Keratinocyte (primary cell): ENCODE measurements at regions not wholly inside any gene's neighbourhood (a gene's known extent, or its start where the extent isn't known, plus 50 kb on each side); places are given as distances from the start of the nearest gene placed in this dataset.

Experiments used
- DNase-seq: peaks from one replicate; pipeline ENCODE4 v3.0.0-alpha.2; 2011; ENCODE audit warnings: low read depth, missing footprints, low spot score
- FAIRE-seq: peaks from 2 replicates; lab custom pipeline; 2011; peaks lifted over from hg19 to GRCh38; lab: Jason Lieb, UNC
- H2AFZ ChIP-seq: 2 replicates; pipeline ENCODE4 v1.6.0; 2012; ENCODE audit warnings: low read length, control low read depth, inconsistent platforms; ENCODE audit not compliant: control insufficient read depth
- H3K27ac ChIP-seq: 2 replicates; pipeline ENCODE4 v1.5.1; 2011; ENCODE audit warnings: low read length; ENCODE audit not compliant: control insufficient read depth, insufficient read depth
- H3K27me3 ChIP-seq: 3 replicates; pipeline ENCODE4 v1.6.0; 2011; ENCODE audit warnings: low read length; ENCODE audit not compliant: control insufficient read depth, insufficient read depth; ENCODE audit errors: extremely low read depth
- H3K36me3 ChIP-seq, 2 experiments: 2 replicates in 1 of 2; 3 replicates in 1 of 2; pipeline ENCODE4 v1.5.1; 2011; ENCODE audit warnings: low read length in 2 of 2, mild to moderate bottlenecking in 1 of 2; ENCODE audit not compliant: control insufficient read depth in 2 of 2, insufficient read depth in 2 of 2; ENCODE audit errors: extremely low read depth in 1 of 2
- H3K4me1 ChIP-seq: 3 replicates; pipeline ENCODE4 v1.5.1; 2011; ENCODE audit warnings: low read length; ENCODE audit not compliant: control insufficient read depth, insufficient read depth; ENCODE audit errors: extremely low read depth
- H3K4me2 ChIP-seq: 3 replicates; pipeline ENCODE4 v1.6.0; 2011; ENCODE audit warnings: low read depth, low read length; ENCODE audit not compliant: control insufficient read depth, insufficient read depth; ENCODE audit errors: extremely low read depth
- H3K4me3 ChIP-seq, 3 experiments: fragments of 200-600 bp in 1 of 3; sonication (generic) in 1 of 3; 2 replicates in 2 of 3; 3 replicates in 1 of 3; pipeline ENCODE4 v1.5.1; 2011 to 2016; ENCODE audit warnings: low read length in 3 of 3, mild to moderate bottlenecking in 3 of 3, control low read depth in 2 of 3, inconsistent platforms in 1 of 3, low read depth in 1 of 3, mixed read lengths in 1 of 3, mixed run types in 1 of 3, moderate library complexity in 1 of 3; ENCODE audit not compliant: control insufficient read depth in 2 of 3, insufficient read depth in 2 of 3; ENCODE audit errors: extremely low read depth in 1 of 3
- H3K79me2 ChIP-seq: 2 replicates; pipeline ENCODE4 v1.6.0; 2012; ENCODE audit warnings: low read length; ENCODE audit not compliant: control insufficient read depth, insufficient read depth
- H3K9ac ChIP-seq: 3 replicates; pipeline ENCODE4 v1.6.0; 2011; ENCODE audit warnings: low read length; ENCODE audit not compliant: control insufficient read depth, insufficient read depth; ENCODE audit errors: extremely low read depth
- H3K9me1 ChIP-seq: 3 replicates; pipeline ENCODE4 v1.6.0; 2011; ENCODE audit warnings: low read length; ENCODE audit not compliant: control insufficient read depth, insufficient read depth; ENCODE audit errors: extremely low read depth
- H3K9me3 ChIP-seq: 2 replicates; pipeline ENCODE4 v1.5.1; 2012; ENCODE audit warnings: low read depth, low read length; ENCODE audit not compliant: control insufficient read depth
- H4K20me1 ChIP-seq: 3 replicates; pipeline ENCODE4 v1.6.0; 2011; ENCODE audit warnings: low read length; ENCODE audit not compliant: control insufficient read depth, insufficient read depth; ENCODE audit errors: extremely low read depth
- CTCF ChIP-seq, 3 experiments: IDR thresholded peaks in 1 of 3; conservative IDR thresholded peaks in 1 of 3; optimal IDR thresholded peaks in 1 of 3; 2 replicates in 2 of 3; 3 replicates in 1 of 3; pipeline versions ENCODE3 to v1.5.1; 2011; ENCODE audit warnings: low read length in 3 of 3, mild to moderate bottlenecking in 3 of 3, moderate library complexity in 2 of 3, control low read depth in 1 of 3, inconsistent platforms in 1 of 3; ENCODE audit not compliant: insufficient read depth in 2 of 3; ENCODE audit errors: extremely low read depth in 1 of 3
- EZH2 ChIP-seq: IDR thresholded peaks from one replicate; pipeline ENCODE4 v1.6.1; 2012; ENCODE audit warnings: inconsistent platforms, mild to moderate bottlenecking, low read length, moderate library complexity
- dilution Hi-C: fragments of 300-500 bp; cut with MboI; formaldehyde crosslinking; loops from one replicate; pipeline ENCODE4 v1.7.0; 2020; ENCODE audit warnings: low sequenced_read_pairs; ENCODE audit not compliant: extremely low pct_ligation_motif_present

GRCh38 chr1:106584107-106584506, 472.4 kb upstream of the PRMT6 start:
- Histone ChIP-seq H3K27me3 (no peaks in the 10 kb centered on the region), H4K20me1 (no peaks in the 10 kb centered on the region), H3K27ac (no peak overlapping the region), H3K9me3 (no peaks in the 10 kb centered on the region), H3K4me1 (no peaks in the 10 kb centered on the region), H3K4me3 (no peak overlapping the region), H3K36me3 (no peaks in the 10 kb centered on the region), H3K79me2 (no peaks in the 10 kb centered on the region), H3K9me1 (no peaks in the 10 kb centered on the region), H3K4me2 (no peak overlapping the region), H2AFZ (no peak overlapping the region), H3K9ac (no peak overlapping the region)
- no peak for DNase-seq
- dilution Hi-C loops, result no loop called here
- TF ChIP-seq EZH2, result no peak
- no peak for TF ChIP-seq CTCF (optimal IDR thresholded peaks at IDR 0.05 in 1 of 3, IDR thresholded peaks at IDR 0.05 in 1 of 3, conservative IDR thresholded peaks at IDR 0.05 in 1 of 3; ENCODE audit: extremely low read depth in 1 of 3, insufficient read depth in 2 of 3, low read length in 3 of 3)
- FAIRE-seq, result no peak

DNA sequence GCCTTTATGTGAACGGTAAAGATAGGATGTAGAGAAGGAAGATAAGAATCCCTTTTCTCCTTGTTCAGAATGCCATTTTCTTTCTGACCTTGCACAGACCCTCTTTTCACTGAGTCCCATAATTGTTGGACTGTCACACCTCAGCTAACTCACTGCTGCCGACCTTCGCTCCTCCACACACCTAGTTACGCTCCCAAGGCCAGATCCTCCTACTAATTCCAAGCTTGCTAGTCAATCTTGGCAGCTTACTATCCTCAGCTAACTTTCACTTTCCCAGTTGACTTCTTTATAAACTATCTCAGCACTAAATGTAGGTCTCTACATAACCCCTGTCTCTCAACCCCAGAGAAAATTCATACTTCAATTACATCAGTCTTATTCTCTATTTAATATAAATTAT, 471.8 kb upstream of the PRMT6 start:
- H3K4me2 ChIP-seq, result no peak overlapping the region
- no peak for FAIRE-seq
- H3K9ac ChIP-seq, result no peak overlapping the region
- no peaks in the 10 kb centered on the region for H3K27me3 ChIP-seq
- H3K4me3 ChIP-seq, result no peak overlapping the region
- H3K4me1 ChIP-seq, result no peaks in the 10 kb centered on the region
- TF ChIP-seq CTCF (optimal IDR thresholded peaks at IDR 0.05 in 1 of 3, IDR thresholded peaks at IDR 0.05 in 1 of 3, conservative IDR thresholded peaks at IDR 0.05 in 1 of 3; ENCODE audit: extremely low read depth in 1 of 3, insufficient read depth in 2 of 3, low read length in 3 of 3) (no peak), EZH2 (no peak)
- H3K36me3 ChIP-seq, result no peaks in the 10 kb centered on the region
- H3K9me1 ChIP-seq, result no peaks in the 10 kb centered on the region
- no peak overlapping the region for H3K27ac ChIP-seq
- DNase-seq, result no peak
- dilution Hi-C loops, result no loop called here
- no peaks in the 10 kb centered on the region for H4K20me1 ChIP-seq
- H2AFZ ChIP-seq, result no peak overlapping the region
- no peaks in the 10 kb centered on the region for H3K79me2 ChIP-seq
- H3K9me3 ChIP-seq, result no peaks in the 10 kb centered on the region
